GM11168 (cell line): ENCODE measurements at regions not wholly inside any gene's neighbourhood (a gene's known extent, or its start where the extent isn't known, plus 50 kb on each side); places are given as distances from the start of the nearest gene placed in this dataset.
"Not testable (repeated sequence)": the region's sequence is repeated elsewhere in the genome, so short reads cannot be mapped to it uniquely, and the experiment has no call there.

Experiments used
- in situ Hi-C: fragments of 300-500 bp; cut with MboI; formaldehyde crosslinking; loops from one replicate; pipeline ENCODE4 v1.12.0; 2022; ENCODE audit warnings: low sequenced_read_pairs; ENCODE audit not compliant: unreplicated experiment

DNA sequence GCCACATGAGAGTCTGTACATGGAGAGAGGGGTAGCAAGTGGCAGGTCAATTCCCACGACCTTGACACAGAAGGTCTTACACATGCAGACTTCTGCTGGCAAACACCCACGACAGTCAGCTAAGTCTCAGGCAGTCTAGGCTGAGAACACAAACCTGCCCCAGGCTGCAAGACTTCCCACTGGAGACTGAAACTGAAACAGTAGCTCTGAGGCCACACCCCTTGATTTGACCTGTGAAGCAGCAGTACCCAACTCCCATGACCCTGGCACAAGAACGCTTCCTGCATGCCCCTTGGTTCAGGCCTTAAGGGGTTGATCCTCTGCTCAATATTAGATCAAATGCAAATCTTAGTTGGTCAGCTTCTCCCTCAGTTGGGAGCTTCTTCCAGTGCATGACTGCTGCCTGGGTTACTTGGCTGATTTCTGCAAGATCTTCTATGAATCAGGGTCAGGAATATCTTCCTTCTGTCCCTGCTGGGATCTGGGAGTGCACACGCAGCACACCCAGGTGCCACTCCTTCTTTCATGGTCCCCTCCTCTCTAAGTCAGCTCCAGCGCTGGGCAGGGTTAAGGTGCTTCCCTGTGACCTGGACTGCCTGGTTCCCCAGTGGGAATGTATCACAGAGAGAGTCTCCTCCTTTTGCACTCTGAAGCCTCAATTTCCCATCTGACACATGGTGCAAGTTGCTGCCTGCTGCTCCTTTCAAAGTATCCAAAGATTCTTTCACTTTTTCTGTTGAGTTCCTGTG is 403.9 kb upstream of the NPAP1 start:
- in situ Hi-C loops: not testable (repeated sequence)

DNA sequence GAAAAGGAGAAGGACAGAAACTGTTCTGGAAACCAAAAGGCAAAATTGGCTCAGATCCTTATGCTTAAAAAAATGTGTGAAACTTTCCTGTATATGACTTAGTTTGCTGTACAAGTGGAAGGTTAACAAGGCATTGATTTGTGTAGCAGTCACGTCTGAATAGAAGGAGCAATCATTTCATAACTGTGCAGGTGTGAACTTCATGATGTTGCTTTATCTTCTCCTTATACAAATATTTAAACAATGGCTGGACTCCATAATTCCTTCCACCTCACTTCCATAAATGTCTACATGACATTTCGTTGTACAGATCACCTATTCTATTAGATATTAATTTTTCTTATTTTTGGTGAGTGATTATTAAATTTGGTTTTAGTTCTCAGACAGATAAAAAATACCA is 382.7 kb upstream of the NPAP1 start:
- in situ Hi-C loops: no loop called here

DNA sequence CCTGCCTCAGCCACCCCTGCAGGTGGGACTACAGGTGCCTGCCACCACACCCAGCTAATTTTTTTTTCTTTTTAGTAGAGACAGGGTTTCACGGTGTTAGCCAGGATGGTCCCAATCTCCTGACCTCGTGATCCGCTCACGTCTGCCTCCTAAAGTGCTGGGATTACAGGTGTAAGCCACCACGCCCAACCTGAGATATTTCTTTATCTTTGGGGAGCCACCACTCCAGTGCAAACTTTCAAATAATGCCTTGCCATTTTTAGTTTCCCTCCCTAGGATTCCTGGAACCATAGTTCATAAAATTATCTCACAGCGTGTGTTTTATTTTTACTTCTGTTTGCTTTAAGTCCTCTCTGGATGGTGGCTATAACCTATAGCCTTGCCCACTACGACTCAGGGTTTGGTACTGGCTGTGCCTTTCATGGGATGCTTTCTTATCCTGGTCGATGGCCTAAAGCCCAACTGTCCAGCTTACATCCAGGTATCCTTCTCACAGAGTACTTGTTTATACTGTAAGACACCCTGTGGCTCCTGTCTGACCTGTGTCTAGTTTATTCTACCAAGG is 374.7 kb upstream of the NPAP1 start:
- in situ Hi-C loops: not testable (repeated sequence)

GRCh38 chr15:24301999-24302398 is 373.6 kb upstream of the NPAP1 start:
- in situ Hi-C loops: not testable (repeated sequence)

DNA sequence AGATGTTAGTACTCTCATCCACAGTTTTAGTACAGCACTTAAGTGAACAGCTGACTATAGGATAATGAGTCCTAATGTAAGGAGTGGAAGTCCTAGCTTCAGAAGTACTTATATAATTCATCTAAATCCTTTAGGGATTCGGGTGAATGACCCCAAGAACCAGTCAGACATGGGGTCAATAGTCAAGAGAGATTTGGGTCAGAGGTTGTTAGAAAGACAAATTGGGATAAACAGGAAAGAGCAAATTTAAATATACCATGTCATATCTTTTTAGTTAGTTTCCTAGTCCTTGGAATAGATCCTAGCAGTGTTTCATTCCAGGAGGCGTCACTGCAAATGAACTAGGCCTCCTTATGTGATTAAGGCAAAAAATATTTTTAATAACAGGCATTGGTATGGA is 370.8 kb upstream of the NPAP1 start:
- in situ Hi-C loops: not testable (repeated sequence)

- in situ Hi-C loops: not testable (repeated sequence)
These were observed 369.9 kb upstream of the NPAP1 start for GRCh38 chr15:24305643-24306042.

DNA sequence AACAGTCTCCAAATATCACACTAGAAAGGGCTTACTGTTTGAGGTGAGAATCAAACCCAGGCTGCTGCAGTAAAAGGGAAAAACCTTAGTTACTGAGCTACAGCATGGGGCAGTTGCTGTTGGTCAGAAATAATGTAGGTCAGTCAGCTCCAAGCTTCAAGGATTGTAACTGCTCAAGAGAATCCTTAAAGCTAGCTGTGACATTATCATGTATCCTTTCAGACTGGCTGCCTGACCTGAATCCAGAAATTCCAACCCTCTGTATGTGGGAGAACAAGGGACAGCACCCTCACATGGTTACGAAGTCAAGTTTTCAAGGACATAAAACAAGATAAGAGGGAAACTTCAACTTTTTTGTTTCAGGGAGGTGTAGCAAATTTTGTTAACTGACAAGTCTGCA is 365.9 kb upstream of the NPAP1 start:
- in situ Hi-C loops: not testable (repeated sequence)

- in situ Hi-C loops: not testable (repeated sequence)
These were observed 363.9 kb upstream of the NPAP1 start for GRCh38 chr15:24311692-24312091.

- in situ Hi-C loops: not testable (repeated sequence)
These were observed 359.2 kb upstream of the NPAP1 start for GRCh38 chr15:24316326-24316725.

- in situ Hi-C loops: no loop called here
These were observed 356.6 kb upstream of the NPAP1 start for GRCh38 chr15:24318981-24319380.

DNA sequence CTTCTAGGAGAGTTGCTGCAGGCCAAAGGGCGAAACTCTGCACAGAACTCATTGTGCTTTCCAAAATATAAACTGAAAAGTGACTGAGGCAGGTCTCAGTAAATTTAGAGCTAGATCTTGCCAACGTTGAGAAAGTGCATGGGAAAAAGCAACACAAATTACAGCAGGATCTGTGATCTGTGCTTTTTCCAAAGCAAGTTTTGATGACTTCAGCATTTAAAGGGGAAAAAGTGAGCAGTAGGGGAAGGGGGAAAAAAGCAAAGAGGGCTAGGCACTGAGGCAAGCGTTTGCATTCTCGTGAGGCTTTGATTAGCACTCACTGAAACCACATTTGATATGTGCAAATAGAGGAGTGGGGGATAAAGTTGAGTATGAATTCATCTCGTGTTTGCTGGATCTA is 351.5 kb upstream of the NPAP1 start:
- in situ Hi-C loops: not testable (repeated sequence)

DNA sequence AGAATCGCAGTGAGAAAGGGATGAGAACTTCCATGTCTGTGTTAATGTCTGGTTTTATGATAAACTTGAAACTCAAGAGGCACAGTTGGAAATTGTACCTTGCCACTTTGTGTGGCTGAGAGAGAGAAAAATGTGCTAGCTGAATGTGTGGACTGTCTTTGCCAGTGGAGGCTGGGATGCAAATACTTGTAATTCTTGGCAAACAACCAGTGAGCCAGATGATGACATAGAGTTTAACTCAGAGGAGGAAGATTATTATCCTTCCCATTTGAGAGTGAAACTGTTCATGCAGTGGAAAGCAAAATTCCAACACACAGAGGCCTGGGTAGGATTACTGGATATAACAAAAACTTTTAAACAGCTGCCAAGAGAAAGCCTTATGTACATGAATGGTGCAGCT is 349.1 kb upstream of the NPAP1 start:
- in situ Hi-C loops: loop anchor here (5.0 kb wide), 1 partner anchor 211 kb away; no protein-coding TSS in a partner anchor

DNA sequence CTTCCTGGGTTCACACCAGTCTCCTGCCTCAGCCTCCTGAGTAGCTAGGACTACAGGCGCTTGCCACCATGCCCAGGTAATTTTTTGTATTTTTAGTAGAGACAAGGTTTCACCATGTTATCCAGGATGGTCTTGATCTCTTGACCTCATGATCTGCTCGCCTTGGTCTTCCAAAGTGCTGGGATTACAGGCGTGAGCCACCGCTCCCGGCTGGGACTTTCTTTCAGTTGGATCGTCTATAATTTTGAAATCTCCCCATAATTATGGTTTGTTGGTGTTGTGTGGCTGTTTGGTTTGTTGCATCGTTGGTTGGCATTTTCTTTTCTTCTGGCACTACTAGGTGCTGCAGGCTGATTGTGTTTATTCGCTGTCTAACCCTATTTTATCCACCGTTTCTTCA is 343.6 kb upstream of the NPAP1 start:
- in situ Hi-C loops: not testable (repeated sequence)

- in situ Hi-C loops: not testable (repeated sequence)
These were observed 333.7 kb upstream of the NPAP1 start for GRCh38 chr15:24341876-24342275.

DNA sequence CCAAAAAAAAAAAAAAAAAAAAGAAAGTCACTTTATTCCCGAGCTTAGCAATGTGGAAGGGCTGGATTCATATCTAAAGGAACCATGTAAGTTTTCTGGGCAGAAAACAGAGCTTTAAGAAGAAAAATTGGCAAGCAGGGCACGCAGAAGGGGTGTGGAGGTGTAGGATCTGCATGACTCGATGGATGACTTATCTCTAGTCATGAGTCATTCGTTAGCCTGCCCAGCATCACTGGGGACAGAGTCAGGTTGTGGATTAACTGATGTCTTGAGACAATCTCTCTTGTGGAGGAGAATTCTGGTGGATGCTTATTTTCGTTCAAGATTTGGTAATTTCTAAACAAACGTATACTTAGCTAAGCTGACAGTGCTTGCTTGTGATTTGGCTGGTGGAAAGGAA is 322.8 kb upstream of the NPAP1 start:
- in situ Hi-C loops: not testable (repeated sequence)

GRCh38 chr15:24381103-24381502 is 294.5 kb upstream of the NPAP1 start:
- in situ Hi-C loops: not testable (repeated sequence)

DNA sequence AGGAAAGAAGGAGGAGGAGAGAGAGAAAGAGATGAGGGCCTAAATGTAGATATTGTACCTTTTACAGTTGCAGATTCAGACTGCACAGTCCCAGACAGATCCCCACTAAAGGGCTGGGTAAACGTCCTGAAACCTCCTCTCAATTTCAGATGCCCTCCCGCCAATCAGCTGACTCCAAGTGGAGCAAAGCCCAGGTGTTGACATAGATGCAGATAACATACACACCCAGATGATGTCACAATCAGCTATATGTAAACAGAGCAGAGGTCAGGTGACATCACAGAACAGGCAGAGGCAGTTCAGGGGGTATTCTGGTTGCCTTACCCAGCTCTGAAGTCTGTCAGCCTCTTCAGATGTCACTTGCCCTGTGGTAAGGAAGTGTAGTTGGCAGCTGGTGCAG is 290.3 kb upstream of the NPAP1 start:
- in situ Hi-C loops: not testable (repeated sequence)

- in situ Hi-C loops: no loop called here
These were observed 281.3 kb upstream of the NPAP1 start for GRCh38 chr15:24394303-24394702.

GRCh38 chr15:24412649-24413048 is 262.9 kb upstream of the NPAP1 start:
- in situ Hi-C loops: not testable (repeated sequence)

- in situ Hi-C loops: loop anchor here (5.0 kb wide), 1 partner anchor 51 kb away; no protein-coding TSS in a partner anchor
These were observed 249.1 kb upstream of the NPAP1 start for GRCh38 chr15:24426286-24427054.

GRCh38 chr15:24427055-24427400 is 248.5 kb upstream of the NPAP1 start:
- in situ Hi-C loops: loop anchor here (5.0 kb wide), 1 partner anchor 50 kb away; no protein-coding TSS in a partner anchor
